Neural progenitor cell (in vitro differentiated cells): ENCODE measurements at regions not wholly inside any gene's neighbourhood (a gene's known extent, or its start where the extent isn't known, plus 50 kb on each side); places are given as distances from the start of the nearest gene placed in this dataset.

ENCODE experiments used
- EZH2 ChIP-seq: fragments of 200-600 bp; sonication (generic); IDR thresholded peaks from 2 replicates; pipeline ENCODE4 v1.6.1; 2017; ENCODE audit warnings: antibody characterized with exemption, mild to moderate bottlenecking, moderate library complexity
- EZH2phosphoT487 ChIP-seq: fragments of 200-600 bp; sonication (generic); IDR thresholded peaks from 2 replicates; pipeline ENCODE4 v1.6.1; 2017; ENCODE audit warnings: antibody characterized with exemption
- TF ChIP-seq, protein P1 (sequence below): fragments of 200-600 bp; sonication (generic); IDR thresholded peaks from 2 replicates; pipeline ENCODE4 v1.5.1; 2017; ENCODE audit warnings: antibody characterized with exemption, mild to moderate bottlenecking

DNA sequence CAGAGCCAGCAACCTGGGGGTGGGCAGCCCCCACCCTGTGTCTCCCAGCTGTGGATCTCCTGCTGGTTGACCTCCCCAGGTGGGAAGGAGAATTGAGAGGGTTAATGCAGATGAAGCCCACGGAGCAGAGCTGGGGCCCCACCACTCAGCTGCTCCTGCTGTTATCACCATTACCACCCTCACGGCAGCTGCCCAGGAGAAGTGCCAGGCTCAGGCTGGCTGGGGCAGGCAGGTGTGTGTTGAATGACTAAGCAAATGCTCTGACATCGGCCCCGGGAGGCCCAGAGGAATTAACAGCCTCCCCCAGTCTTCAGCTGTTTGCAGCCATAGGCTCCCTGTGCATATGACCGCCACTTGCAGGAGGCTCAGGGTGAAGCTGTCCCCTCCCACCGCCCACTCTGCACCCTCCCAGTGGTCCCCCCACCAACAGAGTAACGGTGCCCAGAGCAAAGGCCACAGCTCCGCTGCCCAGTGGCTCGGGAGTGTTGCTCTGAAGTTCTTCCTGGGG is 133.8 kb downstream of the CPZ start:
- TF ChIP-seq, protein P1, sequence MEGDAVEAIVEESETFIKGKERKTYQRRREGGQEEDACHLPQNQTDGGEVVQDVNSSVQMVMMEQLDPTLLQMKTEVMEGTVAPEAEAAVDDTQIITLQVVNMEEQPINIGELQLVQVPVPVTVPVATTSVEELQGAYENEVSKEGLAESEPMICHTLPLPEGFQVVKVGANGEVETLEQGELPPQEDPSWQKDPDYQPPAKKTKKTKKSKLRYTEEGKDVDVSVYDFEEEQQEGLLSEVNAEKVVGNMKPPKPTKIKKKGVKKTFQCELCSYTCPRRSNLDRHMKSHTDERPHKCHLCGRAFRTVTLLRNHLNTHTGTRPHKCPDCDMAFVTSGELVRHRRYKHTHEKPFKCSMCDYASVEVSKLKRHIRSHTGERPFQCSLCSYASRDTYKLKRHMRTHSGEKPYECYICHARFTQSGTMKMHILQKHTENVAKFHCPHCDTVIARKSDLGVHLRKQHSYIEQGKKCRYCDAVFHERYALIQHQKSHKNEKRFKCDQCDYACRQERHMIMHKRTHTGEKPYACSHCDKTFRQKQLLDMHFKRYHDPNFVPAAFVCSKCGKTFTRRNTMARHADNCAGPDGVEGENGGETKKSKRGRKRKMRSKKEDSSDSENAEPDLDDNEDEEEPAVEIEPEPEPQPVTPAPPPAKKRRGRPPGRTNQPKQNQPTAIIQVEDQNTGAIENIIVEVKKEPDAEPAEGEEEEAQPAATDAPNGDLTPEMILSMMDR, result no peak
- TF ChIP-seq EZH2 (no peak), EZH2phosphoT487 (no peak)
